ENCODE measurements at regions not wholly inside any gene's neighbourhood (a gene's known extent, or its start where the extent isn't known, plus 50 kb on each side); places are given as distances from the start of the nearest gene placed in this dataset.

- Histone ChIP-seq H3K36me3 (ENCODE audit: control insufficient read depth in 2 of 2, extremely low read depth in 1 of 2, insufficient read depth in 2 of 2, low read length in 2 of 2) (no peaks in the 10 kb centered on the region), H3K27me3 (ENCODE audit: control insufficient read depth, extremely low read depth, insufficient read depth, low read length) (no peaks in the 10 kb centered on the region), H3K4me1 (ENCODE audit: control insufficient read depth, extremely low read depth, insufficient read depth, low read length) (peaks cover 3% of the 10 kb centered on the region), H3K9ac (ENCODE audit: control insufficient read depth, extremely low read depth, insufficient read depth, low read length) (no peak overlapping the region), H3K27ac (ENCODE audit: control insufficient read depth, insufficient read depth, low read length) (no peak overlapping the region), H3K4me3 (ENCODE audit: control insufficient read depth in 2 of 3, extremely low read depth in 1 of 3, insufficient read depth in 2 of 3, low read depth in 1 of 3, low read length in 3 of 3) (no peak overlapping the region), H4K20me1 (ENCODE audit: control insufficient read depth, extremely low read depth, insufficient read depth, low read length) (no peaks in the 10 kb centered on the region), H3K9me3 (ENCODE audit: control insufficient read depth, low read depth, low read length) (no peaks in the 10 kb centered on the region), H3K9me1 (ENCODE audit: control insufficient read depth, extremely low read depth, insufficient read depth, low read length) (no peaks in the 10 kb centered on the region), H2AFZ (ENCODE audit: control insufficient read depth, low read length) (no peak overlapping the region), H3K4me2 (ENCODE audit: control insufficient read depth, extremely low read depth, insufficient read depth, low read depth, low read length) (no peak overlapping the region), H3K79me2 (ENCODE audit: control insufficient read depth, insufficient read depth, low read length) (no peaks in the 10 kb centered on the region)
- no peak for DNase-seq (ENCODE audit: low read depth, low spot score)
- TF ChIP-seq CTCF (optimal IDR thresholded peaks at IDR 0.05 in 1 of 3, IDR thresholded peaks at IDR 0.05 in 1 of 3, conservative IDR thresholded peaks at IDR 0.05 in 1 of 3; ENCODE audit: extremely low read depth in 1 of 3, insufficient read depth in 2 of 3, low read length in 3 of 3) (no peak), EZH2 (IDR thresholded peaks at IDR 0.05; ENCODE audit: low read length) (no peak)
- FAIRE-seq, result no peak
- dilution Hi-C loops (cut with MboI; ENCODE audit: extremely low pct_ligation_motif_present, low sequenced_read_pairs), result no loop called here
These were observed 204.8 kb upstream of the PARD3B start for GRCh38 chr2:204340511-204340910.

- H3K4me3 ChIP-seq (ENCODE audit: control insufficient read depth in 2 of 3, extremely low read depth in 1 of 3, insufficient read depth in 2 of 3, low read depth in 1 of 3, low read length in 3 of 3), result no peak overlapping the region
- H3K9me3 ChIP-seq (ENCODE audit: control insufficient read depth, low read depth, low read length), result no peaks in the 10 kb centered on the region
- no peak overlapping the region for H3K27ac ChIP-seq (ENCODE audit: control insufficient read depth, insufficient read depth, low read length)
- no peaks in the 10 kb centered on the region for H3K27me3 ChIP-seq (ENCODE audit: control insufficient read depth, extremely low read depth, insufficient read depth, low read length)
- H4K20me1 ChIP-seq (ENCODE audit: control insufficient read depth, extremely low read depth, insufficient read depth, low read length), result no peaks in the 10 kb centered on the region
- H3K4me1 ChIP-seq (ENCODE audit: control insufficient read depth, extremely low read depth, insufficient read depth, low read length), result peaks cover 3% of the 10 kb centered on the region
- H3K9me1 ChIP-seq (ENCODE audit: control insufficient read depth, extremely low read depth, insufficient read depth, low read length), result no peaks in the 10 kb centered on the region
- no peak overlapping the region for H3K9ac ChIP-seq (ENCODE audit: control insufficient read depth, extremely low read depth, insufficient read depth, low read length)
- no peaks in the 10 kb centered on the region for H3K36me3 ChIP-seq (ENCODE audit: control insufficient read depth in 2 of 2, extremely low read depth in 1 of 2, insufficient read depth in 2 of 2, low read length in 2 of 2)
- FAIRE-seq (no peak), DNase-seq (ENCODE audit: low read depth, low spot score) (no peak)
- no peaks in the 10 kb centered on the region for H3K79me2 ChIP-seq (ENCODE audit: control insufficient read depth, insufficient read depth, low read length)
- H2AFZ ChIP-seq (ENCODE audit: control insufficient read depth, low read length), result no peak overlapping the region
- no peak overlapping the region for H3K4me2 ChIP-seq (ENCODE audit: control insufficient read depth, extremely low read depth, insufficient read depth, low read depth, low read length)
- dilution Hi-C loops (cut with MboI; ENCODE audit: extremely low pct_ligation_motif_present, low sequenced_read_pairs), result no loop called here
- TF ChIP-seq CTCF (optimal IDR thresholded peaks at IDR 0.05 in 1 of 3, IDR thresholded peaks at IDR 0.05 in 1 of 3, conservative IDR thresholded peaks at IDR 0.05 in 1 of 3; ENCODE audit: extremely low read depth in 1 of 3, insufficient read depth in 2 of 3, low read length in 3 of 3), result no peak
- no peak for TF ChIP-seq EZH2 (IDR thresholded peaks at IDR 0.05; ENCODE audit: low read length)
These were observed 203.4 kb upstream of the PARD3B start for GRCh38 chr2:204341887-204342276.

Data from keratinocyte (primary cell).